HG03469 (cell line): ENCODE measurements at regions not wholly inside any gene's neighbourhood (a gene's known extent, or its start where the extent isn't known, plus 50 kb on each side); places are given as distances from the start of the nearest gene placed in this dataset.

Experiments
- ATAC-seq: cut with Tn5 transposase; IDR thresholded peaks from one replicate; pipeline ENCODE4 v1.9.1; 2021; ENCODE audit warnings: mild to moderate bottlenecking, moderate library complexity, moderate number of reproducible peaks; ENCODE audit not compliant: unreplicated experiment

- no peak for ATAC-seq
These were observed 178.8 kb downstream of the ARRDC4 start for GRCh38 chr15:98139337-98139736.

GRCh38 chr15:98142572-98142971, 182.1 kb downstream of the ARRDC4 start:
- ATAC-seq, result no peak

DNA sequence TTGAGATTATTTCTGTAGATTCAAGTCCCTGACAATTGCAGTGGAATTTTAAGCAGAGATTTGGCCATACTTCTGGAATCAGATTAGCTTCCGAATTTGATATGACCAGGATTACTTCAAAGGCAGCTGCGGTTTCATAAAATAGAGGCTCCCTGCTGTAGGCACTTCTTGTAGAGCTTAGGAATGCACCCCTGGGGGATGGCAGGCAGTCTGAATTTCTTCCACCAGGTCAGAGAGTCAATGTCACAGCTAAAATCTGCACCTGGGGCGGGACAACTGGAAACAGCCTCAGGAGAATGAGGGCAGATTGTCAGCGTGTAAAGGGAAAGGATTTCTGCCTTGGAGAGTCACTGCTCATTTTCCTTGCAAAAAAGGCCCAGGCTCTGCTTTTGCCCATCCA, 182.6 kb downstream of the ARRDC4 start:
- no peak for ATAC-seq

DNA sequence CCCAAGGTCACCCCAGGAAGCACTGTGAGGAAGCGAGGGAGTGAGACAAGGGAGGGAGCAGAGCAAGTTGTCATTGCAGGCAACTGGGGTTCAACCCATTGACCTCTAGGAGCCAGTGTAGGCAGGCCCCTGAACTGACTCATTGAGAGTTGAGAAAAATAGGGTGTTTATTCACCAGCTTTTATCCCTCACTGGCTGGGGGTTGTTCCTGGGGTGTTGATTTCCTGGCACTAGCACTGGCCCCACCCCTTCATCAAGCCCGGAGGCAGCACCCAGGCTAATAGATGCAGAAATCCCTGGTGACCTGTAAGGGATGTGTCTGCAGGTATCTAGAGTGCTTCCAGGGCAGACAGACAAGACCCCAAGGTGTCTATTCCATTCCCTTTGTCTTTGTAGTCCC, 183.9 kb downstream of the ARRDC4 start:
- no peak for ATAC-seq

DNA sequence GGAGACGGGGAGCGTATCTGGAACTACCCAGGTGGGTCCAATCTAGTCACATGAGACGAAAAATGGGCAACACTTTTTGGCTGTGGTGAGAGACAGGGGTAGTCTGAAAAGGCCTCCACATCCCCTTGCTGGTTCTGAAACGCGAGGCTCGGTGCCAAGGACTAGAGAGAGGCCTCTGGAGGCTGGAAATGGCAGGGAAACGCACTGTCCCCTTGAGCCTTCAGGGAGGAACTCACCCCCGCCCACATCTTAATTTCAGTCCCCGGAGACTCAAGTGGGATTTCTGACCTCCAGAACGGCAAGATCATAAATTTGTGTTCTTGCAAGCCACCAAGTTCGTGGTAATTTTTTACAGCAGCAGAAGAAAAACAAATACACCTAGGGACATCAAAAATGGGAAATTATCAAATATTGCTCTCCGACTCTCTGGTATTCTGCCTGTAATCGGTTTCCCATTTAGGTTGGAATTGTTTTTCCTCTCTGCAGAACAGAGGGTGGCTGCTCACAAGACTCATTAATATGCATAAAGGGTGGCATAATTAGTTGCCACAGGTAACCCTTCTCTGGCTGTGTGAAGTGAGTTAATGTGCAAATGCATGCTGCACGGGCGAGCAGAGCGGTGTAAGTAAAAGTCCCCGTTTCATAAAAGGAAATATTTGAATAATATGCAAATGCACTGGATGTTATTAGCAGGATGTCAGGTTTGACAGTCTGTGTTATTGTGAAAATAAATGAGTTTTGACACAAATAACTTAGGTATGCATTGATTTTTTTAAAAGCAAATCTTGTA, 185.7 kb downstream of the ARRDC4 start:
- ATAC-seq, result no peak

DNA sequence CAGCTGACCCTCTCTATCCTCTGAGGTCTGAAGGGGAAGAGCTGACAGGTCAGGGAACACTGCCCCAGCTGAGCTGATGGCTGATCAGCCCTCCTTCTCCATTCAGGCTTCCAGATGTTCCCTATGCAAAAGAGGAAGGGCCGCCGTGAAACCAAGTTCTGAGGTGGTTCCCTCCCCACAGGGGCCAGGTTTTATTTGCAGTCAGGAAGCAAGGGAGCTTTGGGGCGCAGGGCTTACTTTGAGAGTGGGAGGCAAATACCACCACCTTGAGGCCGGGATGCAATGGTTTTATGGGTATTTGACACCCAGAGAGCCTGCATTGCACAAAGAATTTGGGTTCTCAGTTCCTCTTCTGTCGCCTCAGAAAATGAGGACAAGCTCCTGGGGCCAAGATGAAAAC, 186.9 kb downstream of the ARRDC4 start:
- ATAC-seq, result no peak

DNA sequence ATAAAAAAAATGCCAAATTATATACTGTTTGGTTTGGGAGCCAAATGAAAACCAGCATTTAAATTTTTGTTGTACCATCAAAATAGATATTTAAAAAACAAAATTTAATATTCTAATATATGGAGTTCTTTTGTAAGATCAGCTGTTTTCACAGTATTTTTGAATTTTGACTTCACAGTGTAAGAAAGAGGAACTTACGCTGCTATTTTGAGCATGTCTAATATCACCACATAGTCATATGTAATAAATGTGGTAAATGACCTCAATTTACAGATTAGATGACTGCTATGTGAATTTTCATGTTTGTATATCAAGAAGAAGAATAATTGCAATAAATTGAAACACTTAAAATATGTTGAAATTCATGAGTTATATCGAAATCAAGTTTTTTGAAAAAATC, 189.6 kb downstream of the ARRDC4 start:
- ATAC-seq, result peak; percentile 56

DNA sequence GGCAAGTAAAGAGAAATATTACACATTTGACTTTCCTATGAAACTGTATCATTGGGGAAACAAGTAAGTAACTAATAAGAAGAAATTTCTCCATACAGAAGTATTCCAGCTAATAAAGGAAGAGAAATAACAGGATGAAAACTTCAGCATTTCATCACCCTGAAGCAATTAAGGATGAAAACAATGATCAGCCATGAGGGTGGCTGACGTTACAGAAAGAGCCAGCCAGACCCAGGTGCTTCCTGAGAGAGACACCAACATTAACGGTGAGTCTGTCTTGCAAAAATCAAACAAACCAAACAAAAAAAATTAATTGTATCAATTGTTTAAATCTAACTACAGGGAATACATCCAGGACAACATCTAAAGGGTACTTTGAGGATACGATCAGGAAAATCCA, 190.0 kb downstream of the ARRDC4 start:
- ATAC-seq, result no peak

GRCh38 chr15:98151096-98151495, 190.6 kb downstream of the ARRDC4 start:
- no peak for ATAC-seq

DNA sequence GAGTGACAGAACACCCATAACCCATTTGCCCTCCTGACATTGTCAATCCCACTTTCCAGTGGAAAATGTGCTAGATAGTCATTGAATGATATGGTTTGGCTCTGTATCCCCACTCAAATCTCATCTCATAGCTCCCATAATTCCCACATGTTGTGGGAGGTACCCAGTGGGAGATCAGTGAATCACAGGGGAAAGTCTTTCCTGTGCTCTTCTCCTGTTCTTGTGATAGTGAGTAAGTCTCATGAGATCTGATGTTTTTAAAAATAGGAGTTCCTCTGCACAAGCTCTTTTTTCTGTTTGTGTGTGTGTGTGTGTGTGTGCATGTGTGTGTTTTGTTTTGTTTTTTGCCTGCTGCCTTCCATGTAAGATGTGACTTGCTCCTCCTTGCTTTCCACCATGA, 191.7 kb downstream of the ARRDC4 start:
- ATAC-seq, result no peak

DNA sequence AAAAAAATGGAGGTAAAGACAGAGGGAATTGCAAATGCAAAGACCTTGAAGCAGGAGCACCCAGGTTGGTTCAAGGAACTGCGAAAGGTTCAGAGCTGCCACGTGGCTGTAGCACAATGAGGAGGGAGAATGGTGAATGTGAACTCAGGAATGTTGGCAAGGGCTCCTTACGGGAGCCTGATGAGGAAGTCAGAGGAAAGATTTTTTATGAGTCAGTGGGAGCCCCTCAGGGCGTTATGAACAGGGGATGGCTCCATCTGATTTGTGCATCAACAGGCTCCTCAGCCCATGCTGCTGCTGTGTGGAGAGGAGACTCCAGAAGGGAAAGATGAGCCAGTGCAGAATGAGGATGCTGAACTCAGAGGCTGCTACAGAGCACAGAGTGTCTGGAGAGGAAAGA, 194.4 kb downstream of the ARRDC4 start:
- no peak for ATAC-seq

GRCh38 chr15:98155356-98155755, 194.9 kb downstream of the ARRDC4 start:
- ATAC-seq, result no peak

- peak; percentile 97 for ATAC-seq
These were observed 199.7 kb downstream of the ARRDC4 start for GRCh38 chr15:98160236-98160635.

GRCh38 chr15:98163319-98164045, 203.0 kb downstream of the ARRDC4 start:
- no peak for ATAC-seq

DNA sequence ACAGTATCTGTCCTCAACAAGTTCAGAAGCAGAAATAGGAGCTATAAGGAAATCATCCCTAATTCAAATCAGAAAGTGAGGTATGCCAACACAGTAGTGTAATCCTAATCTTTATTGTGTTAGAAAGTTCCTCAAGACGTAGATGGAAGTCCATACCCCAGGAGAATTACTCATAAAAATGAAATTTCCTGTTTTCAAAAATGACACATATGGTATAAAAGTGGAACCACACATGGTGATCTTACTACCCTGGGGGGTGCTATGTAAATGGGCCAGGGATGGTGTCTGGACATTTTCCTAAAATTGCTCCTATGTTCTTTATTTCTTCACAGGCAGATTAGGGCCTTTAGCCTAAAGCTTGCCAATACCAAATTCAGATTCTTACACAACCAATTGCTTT, 204.1 kb downstream of the ARRDC4 start:
- ATAC-seq, result no peak

DNA sequence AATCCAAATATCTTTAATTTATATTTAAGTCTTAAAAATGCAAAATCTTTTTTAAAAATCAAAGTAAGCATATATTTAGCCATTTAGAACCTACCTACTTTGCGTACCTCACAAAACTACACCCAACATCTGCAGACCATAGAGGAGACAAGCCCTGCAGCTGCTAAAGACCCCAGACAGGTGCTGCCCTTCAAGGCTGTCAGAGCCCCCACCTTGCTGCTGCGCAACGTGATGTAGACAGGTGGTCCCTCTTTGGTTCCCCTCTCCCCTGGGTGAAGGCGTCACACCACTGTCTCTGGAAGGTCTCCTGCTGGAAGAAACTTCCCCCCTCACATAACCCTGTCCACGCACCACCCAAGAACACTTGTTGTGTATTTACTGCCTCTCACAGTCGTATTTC, 204.5 kb downstream of the ARRDC4 start:
- no peak for ATAC-seq

DNA sequence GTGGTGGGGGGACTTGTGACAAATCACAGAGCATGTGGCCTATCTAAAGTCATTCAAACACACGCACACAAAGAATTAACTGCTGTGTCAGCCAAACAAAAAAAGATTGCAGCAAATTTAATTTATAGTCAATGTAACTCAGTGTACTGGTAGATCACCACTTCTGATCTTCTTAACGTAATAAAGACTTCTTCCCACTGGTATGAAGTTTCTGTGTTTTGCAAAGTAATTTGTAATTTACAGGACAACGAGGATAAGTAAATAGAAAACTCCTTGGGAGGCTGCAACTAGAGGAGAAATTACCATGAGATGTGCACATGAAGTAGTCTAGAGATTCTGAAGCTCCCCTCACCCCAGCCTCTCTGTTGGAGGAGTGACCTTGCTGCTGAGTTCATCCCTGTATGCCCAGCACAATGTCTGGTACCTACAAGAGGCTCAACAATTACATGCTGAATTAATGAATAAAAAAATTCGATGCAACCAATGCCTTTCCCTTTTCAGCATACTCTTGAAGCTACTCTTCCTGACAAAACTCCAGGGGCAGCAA, 207.3 kb downstream of the ARRDC4 start:
- ATAC-seq, result no peak

DNA sequence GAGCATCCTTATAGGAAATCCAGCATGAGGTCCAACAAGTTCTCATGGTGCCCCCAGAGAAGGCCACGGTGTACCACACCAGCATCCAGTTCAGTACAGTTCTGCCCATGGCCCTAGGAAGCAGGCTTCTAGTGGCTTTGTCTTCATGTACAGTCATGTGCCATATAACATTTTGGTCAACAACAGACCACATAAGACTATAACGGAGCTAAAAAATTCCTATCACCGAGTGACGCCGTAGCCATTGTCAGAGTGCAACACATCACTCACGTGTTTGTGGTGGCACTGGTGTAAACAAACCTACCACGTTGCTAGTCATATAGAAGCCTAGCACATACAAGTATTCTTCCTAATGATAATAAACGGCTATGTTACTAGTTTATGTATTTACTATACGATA, 209.0 kb downstream of the ARRDC4 start:
- ATAC-seq, result no peak

- ATAC-seq, result no peak
These were observed 213.8 kb downstream of the ARRDC4 start for GRCh38 chr15:98174286-98174685.

- no peak for ATAC-seq
These were observed 214.3 kb downstream of the ARRDC4 start for GRCh38 chr15:98174841-98175240.

DNA sequence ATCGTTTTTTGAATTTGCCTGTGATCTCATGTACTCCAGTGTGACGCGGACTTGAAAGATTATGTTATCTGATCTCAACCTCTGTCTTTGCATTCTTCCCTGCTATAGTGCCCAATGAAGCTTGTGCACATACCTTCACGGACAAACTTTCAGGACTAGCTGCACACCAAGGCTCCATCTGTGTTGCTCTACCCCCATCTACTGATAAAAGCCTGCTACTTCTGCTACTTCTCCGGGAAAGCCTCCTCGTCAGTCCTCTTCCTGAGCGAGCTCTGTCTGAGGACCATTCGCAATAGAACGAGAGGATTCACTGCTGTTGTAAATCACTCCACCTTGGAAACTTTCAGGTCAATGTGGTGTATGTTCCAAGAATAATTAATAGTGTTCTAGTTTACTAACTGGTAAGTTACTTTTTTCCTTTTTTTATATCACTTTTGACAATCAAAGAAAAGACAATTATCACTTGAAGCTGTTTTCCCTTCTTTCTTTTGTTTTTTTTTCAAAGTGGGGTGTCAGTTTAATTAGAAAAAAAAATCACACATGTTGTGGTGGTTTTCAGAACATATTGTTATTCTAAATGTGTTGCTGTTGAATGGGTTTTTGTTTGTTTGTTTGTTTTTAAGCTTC, 217.6 kb downstream of the ARRDC4 start:
- ATAC-seq, result peak; percentile 72

GRCh38 chr15:98178861-98179260, 218.4 kb downstream of the ARRDC4 start:
- no peak for ATAC-seq
